PC-3 (cell line): ENCODE measurements at regions not wholly inside any gene's neighbourhood (a gene's known extent, or its start where the extent isn't known, plus 50 kb on each side); places are given as distances from the start of the nearest gene placed in this dataset.

Experiments used
- ATAC-seq: fragments of 200-7000 bp; cut with Tn5 transposase; 2 replicates; pipeline ENCODE4 v1.9.1; 2020; ENCODE audit warnings: mild to moderate bottlenecking, moderate library complexity
- BruUV-seq: library from RNA; stranded (reverse); fragments of 400-500 nt; replicated peaks from 2 replicates; lab custom pipeline; 2021; lab: Mats Ljungman, UMichigan
- CTCF ChIA-PET: fragments of 300-600 bp; sonication (Branson Sonifier 250); formaldehyde crosslinking; loops from one replicate; lab custom pipeline; 2022; ENCODE audit warnings: antibody characterized with exemption; lab: Charles Lee
- POLR2A ChIA-PET: fragments of 300-600 bp; sonication (Branson Sonifier 250); formaldehyde crosslinking; loops from one replicate; lab custom pipeline; 2022; ENCODE audit warnings: antibody characterized with exemption; ENCODE audit not compliant: unreplicated experiment; lab: Charles Lee
- DNase-seq: peaks from one replicate; pipeline ENCODE4 v3.0.0-alpha.2; 2015
- H2AFZ ChIP-seq: fragments of 300-600 bp; sonication (generic); 2 replicates; pipeline ENCODE4 v1.6.0; 2016; ENCODE audit warnings: antibody characterized with exemption, low read length
- H3F3A ChIP-seq: fragments of 300-600 bp; sonication (generic); one replicate; pipeline ENCODE4 v1.6.0; 2017; ENCODE audit warnings: antibody characterized with exemption, low read length, control low read depth, mild to moderate bottlenecking; ENCODE audit not compliant: unreplicated experiment
- H3K27ac ChIP-seq: fragments of 300-600 bp; sonication (generic); 2 replicates; pipeline ENCODE4 v1.5.1; 2016; ENCODE audit warnings: mild to moderate bottlenecking, low read length
- H3K27me3 ChIP-seq: fragments of 300-600 bp; sonication (generic); 2 replicates; pipeline ENCODE4 v1.6.1; 2016; ENCODE audit warnings: low read length, mixed read lengths
- H3K36me3 ChIP-seq: fragments of 300-600 bp; sonication (generic); 2 replicates; pipeline ENCODE4 v1.6.1; 2016; ENCODE audit warnings: low read depth, mixed run types, low read length, mixed read lengths
- H3K4me1 ChIP-seq: fragments of 300-600 bp; sonication (generic); 2 replicates; pipeline ENCODE4 v1.5.1; 2016; ENCODE audit warnings: low read length; ENCODE audit not compliant: insufficient read depth
- H3K4me2 ChIP-seq: fragments of 300-600 bp; sonication (generic); 2 replicates; pipeline ENCODE4 v1.6.0; 2016; ENCODE audit warnings: low read length
- H3K4me3 ChIP-seq: fragments of 300-600 bp; sonication (generic); 2 replicates; pipeline ENCODE4 v1.5.1; 2016; ENCODE audit warnings: mild to moderate bottlenecking, low read length, mixed read lengths
- H3K79me2 ChIP-seq: fragments of 300-600 bp; sonication (generic); 2 replicates; pipeline ENCODE4 v1.6.1; 2017; ENCODE audit warnings: low read length, mixed read lengths
- H3K9ac ChIP-seq: fragments of 300-600 bp; sonication (generic); 2 replicates; pipeline ENCODE4 v1.6.0; 2016; ENCODE audit warnings: mild to moderate bottlenecking, low read length
- H3K9me2 ChIP-seq: fragments of 300-600 bp; sonication (generic); replicated peaks from 2 replicates; pipeline ENCODE4 v1.6.1; 2016; ENCODE audit warnings: mixed run types, low read length, mixed read lengths
- H3K9me3 ChIP-seq: fragments of 300-600 bp; sonication (generic); 2 replicates; pipeline ENCODE4 v1.6.1; 2016; ENCODE audit warnings: low read length, mixed read lengths
- H4K20me1 ChIP-seq: fragments of 300-600 bp; sonication (generic); 2 replicates; pipeline ENCODE4 v1.6.1; 2016; ENCODE audit warnings: low read length, mixed read lengths
- EZH2 ChIP-seq: fragments of 300-600 bp; sonication (generic); IDR thresholded peaks from one replicate; pipeline ENCODE4 v1.6.1; 2017; ENCODE audit warnings: antibody characterized with exemption, mild to moderate bottlenecking, low read length; ENCODE audit not compliant: unreplicated experiment
- EZH2phosphoT487 ChIP-seq: fragments of 300-600 bp; sonication (generic); IDR thresholded peaks from 2 replicates; pipeline ENCODE4 v1.6.1; 2018; ENCODE audit warnings: mild to moderate bottlenecking, antibody characterized with exemption, low read length, borderline replicate concordance
- intact Hi-C: fragments of 100-400 bp; cut with micrococcal nuclease; formaldehyde crosslinking; loops from 2 replicates; pipeline ENCODE4 v1.9.0; 2023
- TF ChIP-seq, protein P1 (sequence below): fragments of 300-600 bp; sonication (generic); conservative IDR thresholded peaks from 2 replicates; pipeline ENCODE4 v1.5.1; 2017; ENCODE audit warnings: antibody characterized with exemption, low read depth, mild to moderate bottlenecking, low read length

DNA sequence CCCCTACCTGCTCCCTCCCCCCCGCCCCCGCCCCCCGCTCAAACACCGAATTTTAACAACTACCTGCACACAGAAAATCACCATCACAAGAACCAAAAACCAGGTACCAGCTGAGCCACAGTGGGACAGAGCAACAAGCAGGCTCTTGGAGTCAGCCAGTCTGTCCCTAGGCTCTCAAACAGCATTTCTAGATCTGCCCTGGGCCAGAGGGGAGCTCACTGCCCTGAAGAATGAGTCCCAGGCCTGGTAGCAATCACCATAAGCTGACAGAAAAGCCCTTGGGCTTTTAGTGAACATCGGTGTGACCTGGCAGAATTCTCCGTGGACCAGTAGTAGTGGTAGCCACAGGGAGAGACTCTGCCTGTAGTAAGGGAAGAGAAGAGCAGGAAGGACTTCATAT is 58.3 kb downstream of the C11orf87 start:
- peaks cover 12% of the 10 kb centered on the region for H3K27me3 ChIP-seq
- TF ChIP-seq, protein P1, sequence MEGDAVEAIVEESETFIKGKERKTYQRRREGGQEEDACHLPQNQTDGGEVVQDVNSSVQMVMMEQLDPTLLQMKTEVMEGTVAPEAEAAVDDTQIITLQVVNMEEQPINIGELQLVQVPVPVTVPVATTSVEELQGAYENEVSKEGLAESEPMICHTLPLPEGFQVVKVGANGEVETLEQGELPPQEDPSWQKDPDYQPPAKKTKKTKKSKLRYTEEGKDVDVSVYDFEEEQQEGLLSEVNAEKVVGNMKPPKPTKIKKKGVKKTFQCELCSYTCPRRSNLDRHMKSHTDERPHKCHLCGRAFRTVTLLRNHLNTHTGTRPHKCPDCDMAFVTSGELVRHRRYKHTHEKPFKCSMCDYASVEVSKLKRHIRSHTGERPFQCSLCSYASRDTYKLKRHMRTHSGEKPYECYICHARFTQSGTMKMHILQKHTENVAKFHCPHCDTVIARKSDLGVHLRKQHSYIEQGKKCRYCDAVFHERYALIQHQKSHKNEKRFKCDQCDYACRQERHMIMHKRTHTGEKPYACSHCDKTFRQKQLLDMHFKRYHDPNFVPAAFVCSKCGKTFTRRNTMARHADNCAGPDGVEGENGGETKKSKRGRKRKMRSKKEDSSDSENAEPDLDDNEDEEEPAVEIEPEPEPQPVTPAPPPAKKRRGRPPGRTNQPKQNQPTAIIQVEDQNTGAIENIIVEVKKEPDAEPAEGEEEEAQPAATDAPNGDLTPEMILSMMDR: no peak
- TF ChIP-seq EZH2: no peak
- no peak for TF ChIP-seq EZH2phosphoT487
- H3K9me2 ChIP-seq: no peaks in the 10 kb centered on the region
- ChIA-PET CTCF (no interaction called here), POLR2A (no interaction called here)
- no peaks in the 10 kb centered on the region for H3K36me3 ChIP-seq
- H3F3A ChIP-seq: no peaks in the 10 kb centered on the region
- H3K4me2 ChIP-seq: no peak overlapping the region
- intact Hi-C loops: no loop called here
- DNase-seq (no peak), ATAC-seq (no peak)
- H3K9ac ChIP-seq: no peak overlapping the region
- no peak overlapping the region for H2AFZ ChIP-seq
- H3K9me3 ChIP-seq: no peaks in the 10 kb centered on the region
- H3K4me1 ChIP-seq: no peaks in the 10 kb centered on the region
- no peak overlapping the region for H3K27ac ChIP-seq
- no peaks in the 10 kb centered on the region for H3K79me2 ChIP-seq
- no peak overlapping the region for H3K4me3 ChIP-seq
- no peaks in the 10 kb centered on the region for H4K20me1 ChIP-seq
- no TSS peak for BruUV-seq

DNA sequence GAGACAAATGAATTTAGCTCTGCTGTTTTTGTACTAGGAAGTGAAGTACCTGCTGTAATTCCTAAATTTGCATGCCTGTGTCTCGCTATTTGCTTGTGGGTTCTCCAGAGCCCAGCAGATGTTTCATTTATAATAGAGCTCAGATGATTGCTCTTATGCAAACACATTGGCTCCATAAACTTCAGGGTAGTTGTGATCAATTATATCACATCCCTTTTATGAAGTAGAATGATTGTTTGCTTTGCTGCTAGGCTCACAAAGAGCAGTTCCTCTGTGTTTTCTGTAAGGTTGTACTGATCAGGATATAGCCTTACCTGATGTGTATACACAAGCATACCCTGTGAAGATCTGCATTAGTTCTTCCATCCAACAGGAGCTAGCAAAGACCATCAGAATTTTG is 64.1 kb downstream of the C11orf87 start:
- intact Hi-C loops: no loop called here
- H3K4me1 ChIP-seq: no peaks in the 10 kb centered on the region
- H3K4me2 ChIP-seq: no peak overlapping the region
- no peaks in the 10 kb centered on the region for H3F3A ChIP-seq
- no peaks in the 10 kb centered on the region for H3K36me3 ChIP-seq
- TF ChIP-seq, protein P1: no peak
- TF ChIP-seq EZH2phosphoT487: no peak
- no peak for TF ChIP-seq EZH2
- ATAC-seq (no peak), DNase-seq (no peak)
- CTCF ChIA-PET: no interaction called here
- H3K27me3 ChIP-seq: peaks cover 7% of the 10 kb centered on the region; the same call in 1 of the 2 replicates
- H3K27ac ChIP-seq: no peak overlapping the region
- H4K20me1 ChIP-seq: no peaks in the 10 kb centered on the region
- POLR2A ChIA-PET: no interaction called here
- H3K9me3 ChIP-seq: no peaks in the 10 kb centered on the region
- H2AFZ ChIP-seq: no peak overlapping the region
- no peaks in the 10 kb centered on the region for H3K9me2 ChIP-seq
- H3K4me3 ChIP-seq: no peak overlapping the region
- no TSS peak for BruUV-seq
- H3K9ac ChIP-seq: no peak overlapping the region
- no peaks in the 10 kb centered on the region for H3K79me2 ChIP-seq

DNA sequence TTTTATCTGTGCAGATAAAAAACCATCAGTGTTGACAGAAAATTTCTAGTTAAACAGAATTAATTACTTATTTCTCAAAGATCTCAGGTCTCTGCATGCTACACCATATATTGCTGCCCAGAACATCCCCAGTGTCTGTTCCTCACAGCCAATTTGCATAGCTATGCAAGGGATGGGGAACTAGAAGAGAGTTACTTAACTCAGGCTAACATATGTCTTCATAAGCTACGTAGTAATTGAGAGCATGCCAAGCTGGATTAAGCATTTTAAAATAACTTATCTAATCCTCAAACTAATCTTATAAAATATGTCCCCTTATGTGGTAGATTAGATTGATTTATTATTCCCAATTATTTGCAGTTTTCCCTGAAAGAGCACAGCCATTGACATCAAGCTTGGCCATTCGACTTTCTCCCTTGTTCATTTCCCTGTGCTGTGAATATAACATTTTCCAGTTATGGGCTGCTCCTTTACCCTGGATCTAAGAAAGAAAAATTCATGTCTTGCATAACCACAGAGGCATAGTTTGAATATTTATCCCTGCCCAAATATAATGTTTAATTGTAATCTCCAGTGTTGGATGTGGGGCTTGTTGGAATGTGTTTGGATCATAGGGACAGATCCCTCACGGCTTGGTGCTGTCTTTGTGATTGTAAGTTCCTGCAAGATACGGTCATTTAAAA is 69.1 kb downstream of the C11orf87 start:
- Histone ChIP-seq H3F3A (no peaks in the 10 kb centered on the region), H3K9me2 (no peaks in the 10 kb centered on the region), H3K9me3 (no peaks in the 10 kb centered on the region), H3K27ac (no peak overlapping the region), H3K4me3 (no peak overlapping the region), H3K9ac (no peak overlapping the region), H4K20me1 (no peaks in the 10 kb centered on the region), H3K4me2 (no peak overlapping the region), H2AFZ (no peak overlapping the region), H3K4me1 (no peaks in the 10 kb centered on the region), H3K27me3 (peaks cover 7% of the 10 kb centered on the region; the same call in 1 of the 2 replicates), H3K36me3 (no peaks in the 10 kb centered on the region), H3K79me2 (no peaks in the 10 kb centered on the region)
- intact Hi-C loops: no loop called here
- TF ChIP-seq EZH2 (no peak), EZH2phosphoT487 (no peak)
- TF ChIP-seq, protein P1: no peak
- ChIA-PET POLR2A (no interaction called here), CTCF (no interaction called here)
- BruUV-seq: no TSS peak
- DNase-seq (no peak), ATAC-seq (no peak)
